Breast epithelium (tissue), 3 donors: ENCODE measurements at regions not wholly inside any gene's neighbourhood (a gene's known extent, or its start where the extent isn't known, plus 50 kb on each side); places are given as distances from the start of the nearest gene placed in this dataset.

Source experiments
- CTCF ChIP-seq, 3 donors: fragments of 450-650 bp; IDR thresholded peaks; one replicate each; pipeline ENCODE4 v1.5.1; 2016 to 2017; ENCODE audit warnings: antibody characterized with exemption in 3 of 3, mild to moderate bottlenecking in 3 of 3, moderate library complexity in 3 of 3
- POLR2A ChIP-seq: fragments of 450-650 bp; IDR thresholded peaks from one replicate; pipeline ENCODE4 v1.6.1; 2016; ENCODE audit warnings: antibody characterized with exemption, mild to moderate bottlenecking, moderate library complexity
- POLR2AphosphoS5 ChIP-seq, 3 donors: sonication (generic); formaldehyde crosslinking; IDR thresholded peaks; one replicate each; pipeline ENCODE4 v1.6.1; 2017; ENCODE audit warnings: antibody characterized with exemption in 3 of 3

GRCh38 chr15:66981771-66982170, 83.6 kb upstream of the SMAD3 start:
- TF ChIP-seq POLR2AphosphoS5 (IDR thresholded peaks at IDR 0.05) = no peak
- no peak for TF ChIP-seq CTCF (IDR thresholded peaks at IDR 0.05)
- TF ChIP-seq POLR2A = no peak
